ENCODE measurements at regions not wholly inside any gene's neighbourhood (a gene's known extent, or its start where the extent isn't known, plus 50 kb on each side); places are given as distances from the start of the nearest gene placed in this dataset.

DNA sequence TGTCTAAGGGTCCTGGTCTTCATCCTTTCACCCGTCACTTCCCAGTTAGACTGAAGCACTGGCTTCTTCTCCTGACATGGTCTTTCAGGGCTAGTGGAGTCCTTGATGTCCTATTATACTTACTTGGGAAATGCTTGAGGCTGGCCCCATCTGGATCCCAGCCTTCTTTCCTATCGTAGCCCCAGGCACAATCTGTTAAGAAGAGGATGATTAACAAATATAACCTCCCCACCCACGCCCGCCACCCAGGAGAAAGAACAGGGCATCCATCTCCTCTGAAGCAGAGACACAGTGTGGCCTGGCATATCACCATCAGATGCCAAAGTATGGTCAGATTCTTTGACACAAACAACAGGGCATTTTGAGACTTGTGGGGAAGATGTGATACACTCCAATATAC is 530.1 kb downstream of the SOX11 start:
- Mint-ChIP-seq H3K4me3 (no peak overlapping the region), H3K27me3 (ENCODE audit: low read depth) (peaks cover 5% of the 10 kb centered on the region), H3K9me3 (peaks cover 90% of the 10 kb centered on the region), H3K27ac (no peak overlapping the region), H3K4me1 (no peaks in the 10 kb centered on the region), H3K36me3 (peaks cover 81% of the 10 kb centered on the region)
- ChIA-PET POLR2A (no interaction called here), CTCF (no interaction called here)
- DNase-seq (ENCODE audit: low spot score): no peak
- no peak for ATAC-seq
- TF ChIP-seq, protein P1, sequence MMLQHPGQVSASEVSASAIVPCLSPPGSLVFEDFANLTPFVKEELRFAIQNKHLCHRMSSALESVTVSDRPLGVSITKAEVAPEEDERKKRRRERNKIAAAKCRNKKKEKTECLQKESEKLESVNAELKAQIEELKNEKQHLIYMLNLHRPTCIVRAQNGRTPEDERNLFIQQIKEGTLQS (CRISPR knock-in tag; conservative IDR thresholded peaks at IDR 0.05): no peak
- TF ChIP-seq ATF6 (CRISPR knock-in tag; IDR thresholded peaks at IDR 0.05) (no peak), ZNF416 (CRISPR knock-in tag; IDR thresholded peaks at IDR 0.05) (no peak), E2F5 (CRISPR knock-in tag; IDR thresholded peaks at IDR 0.05) (no peak), ZNF671 (CRISPR knock-in tag; IDR thresholded peaks at IDR 0.05) (no peak), PRDM15 (CRISPR knock-in tag; IDR thresholded peaks at IDR 0.05) (no peak), TEAD4 (CRISPR knock-in tag; IDR thresholded peaks at IDR 0.05) (no peak), NR1H2 (CRISPR knock-in tag; IDR thresholded peaks at IDR 0.05) (no peak), ZNF263 (CRISPR knock-in tag; IDR thresholded peaks at IDR 0.05; ENCODE audit: low read depth) (no peak), SMAD3 (CRISPR knock-in tag; IDR thresholded peaks at IDR 0.05; ENCODE audit: borderline replicate concordance) (no peak), IRF1 (CRISPR knock-in tag; IDR thresholded peaks at IDR 0.05) (no peak)
- TF ChIP-seq, protein P2, sequence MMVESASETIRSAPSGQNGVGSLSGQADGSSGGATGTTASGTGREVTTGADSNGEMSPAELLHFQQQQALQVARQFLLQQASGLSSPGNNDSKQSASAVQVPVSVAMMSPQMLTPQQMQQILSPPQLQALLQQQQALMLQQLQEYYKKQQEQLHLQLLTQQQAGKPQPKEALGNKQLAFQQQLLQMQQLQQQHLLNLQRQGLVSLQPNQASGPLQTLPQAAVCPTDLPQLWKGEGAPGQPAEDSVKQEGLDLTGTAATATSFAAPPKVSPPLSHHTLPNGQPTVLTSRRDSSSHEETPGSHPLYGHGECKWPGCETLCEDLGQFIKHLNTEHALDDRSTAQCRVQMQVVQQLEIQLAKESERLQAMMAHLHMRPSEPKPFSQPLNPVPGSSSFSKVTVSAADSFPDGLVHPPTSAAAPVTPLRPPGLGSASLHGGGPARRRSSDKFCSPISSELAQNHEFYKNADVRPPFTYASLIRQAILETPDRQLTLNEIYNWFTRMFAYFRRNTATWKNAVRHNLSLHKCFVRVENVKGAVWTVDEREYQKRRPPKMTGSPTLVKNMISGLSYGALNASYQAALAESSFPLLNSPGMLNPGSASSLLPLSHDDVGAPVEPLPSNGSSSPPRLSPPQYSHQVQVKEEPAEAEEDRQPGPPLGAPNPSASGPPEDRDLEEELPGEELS (CRISPR knock-in tag; IDR thresholded peaks at IDR 0.05): no peak
- TF ChIP-seq, protein P3, sequence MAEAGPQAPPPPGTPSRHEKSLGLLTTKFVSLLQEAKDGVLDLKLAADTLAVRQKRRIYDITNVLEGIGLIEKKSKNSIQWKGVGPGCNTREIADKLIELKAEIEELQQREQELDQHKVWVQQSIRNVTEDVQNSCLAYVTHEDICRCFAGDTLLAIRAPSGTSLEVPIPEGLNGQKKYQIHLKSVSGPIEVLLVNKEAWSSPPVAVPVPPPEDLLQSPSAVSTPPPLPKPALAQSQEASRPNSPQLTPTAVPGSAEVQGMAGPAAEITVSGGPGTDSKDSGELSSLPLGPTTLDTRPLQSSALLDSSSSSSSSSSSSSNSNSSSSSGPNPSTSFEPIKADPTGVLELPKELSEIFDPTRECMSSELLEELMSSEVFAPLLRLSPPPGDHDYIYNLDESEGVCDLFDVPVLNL (CRISPR knock-in tag; IDR thresholded peaks at IDR 0.05; ENCODE audit: borderline replicate concordance, low read depth): no peak
- TF ChIP-seq, protein P4, sequence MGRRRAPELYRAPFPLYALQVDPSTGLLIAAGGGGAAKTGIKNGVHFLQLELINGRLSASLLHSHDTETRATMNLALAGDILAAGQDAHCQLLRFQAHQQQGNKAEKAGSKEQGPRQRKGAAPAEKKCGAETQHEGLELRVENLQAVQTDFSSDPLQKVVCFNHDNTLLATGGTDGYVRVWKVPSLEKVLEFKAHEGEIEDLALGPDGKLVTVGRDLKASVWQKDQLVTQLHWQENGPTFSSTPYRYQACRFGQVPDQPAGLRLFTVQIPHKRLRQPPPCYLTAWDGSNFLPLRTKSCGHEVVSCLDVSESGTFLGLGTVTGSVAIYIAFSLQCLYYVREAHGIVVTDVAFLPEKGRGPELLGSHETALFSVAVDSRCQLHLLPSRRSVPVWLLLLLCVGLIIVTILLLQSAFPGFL (CRISPR knock-in tag; IDR thresholded peaks at IDR 0.05; ENCODE audit: borderline replicate concordance): no peak
- TF ChIP-seq, protein P5, sequence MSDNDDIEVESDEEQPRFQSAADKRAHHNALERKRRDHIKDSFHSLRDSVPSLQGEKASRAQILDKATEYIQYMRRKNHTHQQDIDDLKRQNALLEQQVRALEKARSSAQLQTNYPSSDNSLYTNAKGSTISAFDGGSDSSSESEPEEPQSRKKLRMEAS (CRISPR knock-in tag; IDR thresholded peaks at IDR 0.05): no peak

All from WTC11 (cell line).